GM23338 (cell line): ENCODE measurements at regions not wholly inside any gene's neighbourhood (a gene's known extent, or its start where the extent isn't known, plus 50 kb on each side); places are given as distances from the start of the nearest gene placed in this dataset.

Experiments used
- ATAC-seq: fragments of 200-7000 bp; cut with Tn5 transposase; 3 replicates; pipeline ENCODE4 v1.9.1; 2020
- DNase-seq: peaks from one replicate; pipeline ENCODE4 v3.0.0-alpha.2; 2015; ENCODE audit warnings: low spot score
- H2AFZ ChIP-seq: fragments of 200-600 bp; sonication (generic); 2 replicates; pipeline ENCODE4 v1.8.0; 2016; ENCODE audit warnings: antibody characterized with exemption, mild to moderate bottlenecking, moderate library complexity
- H3F3A ChIP-seq: fragments of 200-600 bp; sonication (generic); replicated peaks from 2 replicates; pipeline ENCODE4 v1.8.0; 2017; ENCODE audit warnings: antibody characterized with exemption, mixed run types, low read depth
- H3K27ac ChIP-seq: fragments of 200-600 bp; sonication (generic); 2 replicates; pipeline ENCODE4 v1.6.1; 2016; ENCODE audit warnings: low read depth
- H3K27me3 ChIP-seq: fragments of 200-600 bp; sonication (generic); 2 replicates; pipeline ENCODE4 v1.8.0; 2016; ENCODE audit warnings: mild to moderate bottlenecking, mixed run types, moderate library complexity; ENCODE audit not compliant: insufficient read depth
- H3K36me3 ChIP-seq: fragments of 200-600 bp; sonication (generic); 2 replicates; pipeline ENCODE4 v1.8.0; 2016; ENCODE audit warnings: mild to moderate bottlenecking; ENCODE audit not compliant: insufficient read depth
- H3K4me1 ChIP-seq: fragments of 200-600 bp; sonication (generic); 2 replicates; pipeline ENCODE4 v1.8.0; 2016; ENCODE audit warnings: mild to moderate bottlenecking, moderate library complexity; ENCODE audit not compliant: insufficient read depth
- H3K4me2 ChIP-seq: fragments of 200-600 bp; sonication (generic); 2 replicates; pipeline ENCODE4 v1.7.1; 2017; ENCODE audit warnings: mixed run types
- H3K4me3 ChIP-seq: fragments of 200-600 bp; sonication (generic); 2 replicates; pipeline ENCODE4 v1.6.1; 2016; ENCODE audit warnings: mixed run types
- H3K79me2 ChIP-seq: fragments of 200-600 bp; sonication (generic); replicated peaks from 2 replicates; pipeline ENCODE4 v1.8.0; 2017; ENCODE audit warnings: mild to moderate bottlenecking; ENCODE audit not compliant: insufficient read depth
- H3K9me2 ChIP-seq: fragments of 200-600 bp; sonication (generic); 2 replicates; pipeline ENCODE4 v1.8.0; 2017; ENCODE audit not compliant: insufficient read depth
- H4K20me1 ChIP-seq: fragments of 200-600 bp; sonication (generic); replicated peaks from 2 replicates; pipeline ENCODE4 v1.8.0; 2017; ENCODE audit warnings: mild to moderate bottlenecking; ENCODE audit not compliant: insufficient read depth
- H3K27ac Mint-ChIP-seq: 2 replicates; pipeline ENCODE4 v1.8.0; 2020; ENCODE audit warnings: inconsistent platforms, mild to moderate bottlenecking, moderate library complexity, mixed read lengths
- H3K27me3 Mint-ChIP-seq: 3 replicates; pipeline ENCODE4 v1.8.0; 2022; ENCODE audit warnings: low read depth, mild to moderate bottlenecking, moderate library complexity, mixed read lengths, inconsistent platforms; ENCODE audit not compliant: insufficient read depth, poor library complexity
- H3K36me3 Mint-ChIP-seq: 3 replicates; pipeline ENCODE4 v1.8.0; 2021; ENCODE audit warnings: low read depth, mild to moderate bottlenecking, inconsistent platforms, moderate library complexity, mixed read lengths
- H3K4me1 Mint-ChIP-seq: 3 replicates; pipeline ENCODE4 v1.8.0; 2020; ENCODE audit warnings: mild to moderate bottlenecking, inconsistent platforms, mixed read lengths
- H3K4me3 Mint-ChIP-seq: 3 replicates; pipeline ENCODE4 v1.8.0; 2021; ENCODE audit warnings: moderate library complexity, mild to moderate bottlenecking, inconsistent platforms, mixed read lengths
- H3K9me3 Mint-ChIP-seq: 3 replicates; pipeline ENCODE4 v1.8.0; 2020; ENCODE audit warnings: moderate library complexity, mild to moderate bottlenecking, inconsistent platforms, mixed read lengths
- CREB1 ChIP-seq: fragments of 250-450 bp; sonication (Bioruptor Pico); IDR thresholded peaks from 2 replicates; pipeline ENCODE4 v1.5.0; 2020; ENCODE audit warnings: low read depth, mild to moderate bottlenecking, moderate library complexity
- ETS1 ChIP-seq: IDR thresholded peaks from 2 replicates; pipeline ENCODE4 v1.6.1; 2016; ENCODE audit warnings: antibody characterized with exemption
- REST ChIP-seq: IDR thresholded peaks from one replicate; pipeline ENCODE4 v1.6.1; 2018; ENCODE audit warnings: antibody characterized with exemption; ENCODE audit not compliant: unreplicated experiment
- ZNF462 ChIP-seq: fragments of 250-450 bp; sonication (Bioruptor Pico); IDR thresholded peaks from 2 replicates; pipeline ENCODE4 v1.5.0; 2020; ENCODE audit warnings: mild to moderate bottlenecking, moderate library complexity

- Mint-ChIP-seq H3K4me1 (peaks cover 2% of the 10 kb centered on the region; the same call in 2 of the 3 replicates), H3K27me3 (no peaks in the 10 kb centered on the region), H3K4me3 (no peak overlapping the region), H3K27ac (no peak overlapping the region), H3K36me3 (no peaks in the 10 kb centered on the region), H3K9me3 (no peaks in the 10 kb centered on the region; the same call in 2 of the 3 replicates)
- no peak overlapping the region for H3K4me2 ChIP-seq
- no peak overlapping the region for H3K27ac ChIP-seq
- H3K79me2 ChIP-seq = no peaks in the 10 kb centered on the region
- H3K27me3 ChIP-seq = no peaks in the 10 kb centered on the region
- H4K20me1 ChIP-seq = no peaks in the 10 kb centered on the region
- H3K4me3 ChIP-seq = no peak overlapping the region
- H3F3A ChIP-seq = no peaks in the 10 kb centered on the region
- 0 out of 2 replicates have a peak, but pooled peaks cover 3% of the 10 kb centered on the region for H3K36me3 ChIP-seq
- no peak overlapping the region for H2AFZ ChIP-seq
- TF ChIP-seq ZNF462 (CRISPR knock-in tag) (no peak), REST (no peak), CREB1 (CRISPR knock-in tag) (no peak), ETS1 (no peak)
- H3K9me2 ChIP-seq = peaks cover 10% of the 10 kb centered on the region
- H3K4me1 ChIP-seq = no peaks in the 10 kb centered on the region
- DNase-seq (no peak), ATAC-seq (no peak)
Measured at GRCh38 chr1:221869779-221870178, 127.9 kb upstream of the DUSP10 start.
